ENCODE measurements at regions not wholly inside any gene's neighbourhood (a gene's known extent, or its start where the extent isn't known, plus 50 kb on each side); places are given as distances from the start of the nearest gene placed in this dataset.

DNA sequence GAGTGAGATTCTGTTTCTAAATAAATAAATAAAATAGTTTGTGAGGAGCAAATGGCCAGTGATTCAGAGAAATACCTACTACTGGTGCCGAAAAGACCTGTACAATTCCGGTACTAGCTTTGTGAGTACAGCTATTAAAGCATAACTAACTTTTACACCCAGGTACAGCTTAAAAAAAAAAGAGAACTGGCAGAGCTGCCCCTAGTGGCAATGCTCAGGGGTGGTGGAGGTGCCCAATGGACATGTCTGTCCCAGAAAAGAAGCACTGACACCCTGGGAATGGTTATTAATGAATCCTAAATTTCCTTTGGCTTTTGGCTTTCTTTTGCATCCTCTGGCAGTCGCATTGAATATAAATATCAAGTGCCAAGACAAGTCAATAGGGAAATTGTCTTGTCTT, 87.0 kb downstream of the LIPG start:
- CTCF ChIA-PET (ENCODE audit: partially characterized antibody): interaction anchor here (1.5 to 1.8 kb wide), 2 partner anchors 9 to 210 kb away, joined by 4 to 6 read pairs; no protein-coding TSS in a partner anchor
- peaks cover 0 to 5% (median 4%) of the 10 kb centered on the region in 4 donors for H3K4me1 Mint-ChIP-seq
- H3K4me3 Mint-ChIP-seq: no peak overlapping the region
- H3K27me3 Mint-ChIP-seq: peaks cover 2 to 7% of the 10 kb centered on the region in 2 donors
- Histone ChIP-seq H3K36me3 (ENCODE audit: insufficient read depth, low read length) (no peaks in the 10 kb centered on the region), H3K9me3 (ENCODE audit: control insufficient read depth in 1 of 2, low read length in 2 of 2) (no peaks in the 10 kb centered on the region), H3K27ac (ENCODE audit: low read depth, low read length) (no peak overlapping the region), H3K4me3 (ENCODE audit: low read length in 2 of 2) (no peak overlapping the region), H3K4me1 (ENCODE audit: insufficient read depth, low read length) (no peaks in the 10 kb centered on the region), H3K27me3 (ENCODE audit: insufficient read depth, low read length) (no peaks in the 10 kb centered on the region)
- H3K27ac Mint-ChIP-seq: no peak overlapping the region
- POLR2A ChIA-PET (ENCODE audit: partially characterized antibody): no interaction called here
- H3K36me3 Mint-ChIP-seq: no peaks in the 10 kb centered on the region
- DNase-seq: no peak
- H3K9me3 Mint-ChIP-seq: no peaks in the 10 kb centered on the region
- intact Hi-C loops (cut with micrococcal nuclease): no loop called here
